ENCODE measurements at regions not wholly inside any gene's neighbourhood (a gene's known extent, or its start where the extent isn't known, plus 50 kb on each side); places are given as distances from the start of the nearest gene placed in this dataset.

DNA sequence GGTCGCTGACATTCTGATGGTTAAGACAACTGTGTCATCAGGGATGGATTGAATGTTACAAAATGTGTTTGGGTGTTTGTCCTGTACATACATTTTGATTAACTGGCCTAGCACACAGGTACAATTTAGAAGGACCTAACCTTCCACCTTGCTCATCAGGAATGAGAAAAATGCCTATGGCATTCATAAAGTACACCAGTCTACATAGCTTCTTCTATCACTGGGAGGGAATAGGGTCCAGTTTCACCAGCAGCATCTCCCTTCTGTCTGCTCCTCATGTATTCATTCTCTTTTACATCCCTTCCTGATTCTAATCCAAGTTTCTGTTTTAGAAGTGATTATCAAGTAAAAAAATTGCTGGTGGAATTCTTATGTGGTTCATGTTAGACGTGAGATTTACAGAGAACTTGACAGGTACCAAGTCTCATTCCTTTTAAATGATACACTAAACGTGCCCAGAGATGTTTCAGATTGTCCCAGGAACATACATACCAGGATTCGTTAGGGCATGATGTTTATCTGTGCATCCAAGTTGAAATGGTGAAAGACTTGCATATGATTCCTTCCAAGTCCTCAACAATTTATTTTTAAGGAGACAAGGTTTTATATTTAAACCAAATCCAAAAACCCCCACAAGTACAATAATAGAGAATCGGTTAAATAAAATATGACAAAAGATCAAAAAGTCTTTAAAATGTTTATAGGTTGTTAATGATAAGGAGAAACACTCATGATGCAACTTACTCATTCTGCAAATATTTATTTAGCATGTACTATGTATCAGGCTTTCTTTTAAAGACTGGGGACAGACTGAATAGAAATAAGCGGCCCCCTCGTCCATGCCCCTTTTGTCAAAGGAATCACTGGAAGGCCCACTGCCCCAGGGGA is 359.1 kb downstream of the ZNF674 start:
- Histone ChIP-seq H3K4me2 (ENCODE audit: low read depth, low read length) (no peak overlapping the region), H3K27ac (ENCODE audit: insufficient read depth, low read length) (no peak overlapping the region), H3K4me1 (ENCODE audit: control insufficient read depth, insufficient read depth, low read length) (no peaks in the 10 kb centered on the region), H4K8ac (ENCODE audit: low read depth in 2 of 2, low read length in 2 of 2) (no peak overlapping the region), H2AK5ac (ENCODE audit: low read depth, low read length) (no peak overlapping the region), H2BK5ac (ENCODE audit: low read depth, low read length, poor library complexity, severe bottlenecking) (no peak overlapping the region), H3K9me1 (ENCODE audit: insufficient read depth, low read length) (no peaks in the 10 kb centered on the region), H2BK120ac (ENCODE audit: low read depth, low read length) (no peak overlapping the region), H3K9me3 (ENCODE audit: control insufficient read depth, insufficient read depth, low read length) (no peaks in the 10 kb centered on the region), H3K36me3 (ENCODE audit: control insufficient read depth, insufficient read depth, low read length) (no peaks in the 10 kb centered on the region), H3K4me3 (ENCODE audit: insufficient read depth, low read depth, low read length) (no peak overlapping the region), H3K18ac (ENCODE audit: low read depth, low read length) (no peak overlapping the region), H3K14ac (replicated peaks; ENCODE audit: low read depth, low read length) (no peak overlapping the region), H4K91ac (ENCODE audit: insufficient read depth, low read depth, low read length) (no peak overlapping the region), H2BK20ac (ENCODE audit: low read depth, low read length) (no peak overlapping the region), H3K23ac (ENCODE audit: low read depth, low read length) (no peak overlapping the region), H3K9ac (ENCODE audit: low read depth, low read length) (no peak overlapping the region), H3K27me3 (ENCODE audit: control insufficient read depth, insufficient read depth, low read length) (no peaks in the 10 kb centered on the region; the same call in 1 of the 2 replicates), H3K56ac (ENCODE audit: extremely low read depth, insufficient read depth, low read length) (no peak overlapping the region), H3K79me1 (ENCODE audit: low read depth in 1 of 2, low read length in 2 of 2) (no peaks in the 10 kb centered on the region), H2AK9ac (replicated peaks; ENCODE audit: low read depth, low read length, poor library complexity) (no peak overlapping the region), H2BK15ac (ENCODE audit: low read depth, low read length) (no peak overlapping the region), H3K4ac (ENCODE audit: low read depth, low read length) (no peak overlapping the region), H4K5ac (ENCODE audit: low read depth, low read length) (no peak overlapping the region), H2AFZ (replicated peaks; ENCODE audit: low read length, poor library complexity) (no peak overlapping the region), H4K20me1 (ENCODE audit: insufficient read depth, low read length) (no peaks in the 10 kb centered on the region)
- no TSS peak for BruUV-seq (replicated peaks)
- in situ Hi-C loops (cut with MboI; ENCODE audit: low sequenced_read_pairs), result no loop called here
- intact Hi-C loops (cut with micrococcal nuclease), result no loop called here
- dilution Hi-C loops (cut with HindIII; ENCODE audit: low sequenced_read_pairs, unreplicated experiment), result no loop called here
- WGBS, 2 experiments (ENCODE audit: extremely low coverage in 2 of 2, insufficient read length in 1 of 2), result no CpG with 5 or more reads among the region's 7 CpGs
- ChIA-PET CTCF (no interaction called here), POLR2A (ENCODE audit: unreplicated experiment) (no interaction called here)
- DNase-seq (no peak), ATAC-seq (ENCODE audit: low read depth) (no peak)
- TF ChIP-seq CEBPB (IDR thresholded peaks at IDR 0.05; ENCODE audit: low read depth, low read length) (no peak), SMC3 (IDR thresholded peaks at IDR 0.05; ENCODE audit: low read depth, low read length) (no peak), MXI1 (IDR thresholded peaks at IDR 0.05; ENCODE audit: borderline replicate concordance, low read depth, low read length) (no peak), RAD21 (IDR thresholded peaks at IDR 0.05; ENCODE audit: low read length) (no peak), FOS (IDR thresholded peaks at IDR 0.05; ENCODE audit: low read depth, low read length) (no peak), RFX5 (IDR thresholded peaks at IDR 0.05; ENCODE audit: low read depth, low read length) (no peak), CHD1 (IDR thresholded peaks at IDR 0.05; ENCODE audit: low read depth, low read length) (no peak), RCOR1 (IDR thresholded peaks at IDR 0.05; ENCODE audit: insufficient replicate concordance, low read length) (no peak), POLR2A (IDR thresholded peaks at IDR 0.05; ENCODE audit: low read depth, low read length) (no peak), MAFK (IDR thresholded peaks at IDR 0.05; ENCODE audit: low read depth, low read length) (no peak), CTCF (conservative IDR thresholded peaks at IDR 0.05; ENCODE audit: low read depth, low read length) (no peak)
- TF ChIP-seq, protein P1, sequence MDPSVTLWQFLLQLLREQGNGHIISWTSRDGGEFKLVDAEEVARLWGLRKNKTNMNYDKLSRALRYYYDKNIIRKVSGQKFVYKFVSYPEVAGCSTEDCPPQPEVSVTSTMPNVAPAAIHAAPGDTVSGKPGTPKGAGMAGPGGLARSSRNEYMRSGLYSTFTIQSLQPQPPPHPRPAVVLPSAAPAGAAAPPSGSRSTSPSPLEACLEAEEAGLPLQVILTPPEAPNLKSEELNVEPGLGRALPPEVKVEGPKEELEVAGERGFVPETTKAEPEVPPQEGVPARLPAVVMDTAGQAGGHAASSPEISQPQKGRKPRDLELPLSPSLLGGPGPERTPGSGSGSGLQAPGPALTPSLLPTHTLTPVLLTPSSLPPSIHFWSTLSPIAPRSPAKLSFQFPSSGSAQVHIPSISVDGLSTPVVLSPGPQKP (IDR thresholded peaks at IDR 0.05; ENCODE audit: borderline replicate concordance, low read depth, low read length), result no peak
- TF ChIP-seq, protein P2, sequence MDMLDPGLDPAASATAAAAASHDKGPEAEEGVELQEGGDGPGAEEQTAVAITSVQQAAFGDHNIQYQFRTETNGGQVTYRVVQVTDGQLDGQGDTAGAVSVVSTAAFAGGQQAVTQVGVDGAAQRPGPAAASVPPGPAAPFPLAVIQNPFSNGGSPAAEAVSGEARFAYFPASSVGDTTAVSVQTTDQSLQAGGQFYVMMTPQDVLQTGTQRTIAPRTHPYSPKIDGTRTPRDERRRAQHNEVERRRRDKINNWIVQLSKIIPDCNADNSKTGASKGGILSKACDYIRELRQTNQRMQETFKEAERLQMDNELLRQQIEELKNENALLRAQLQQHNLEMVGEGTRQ (IDR thresholded peaks at IDR 0.05; ENCODE audit: low read depth, low read length), result no peak

All from IMR-90 (cell line).